IMR-90 (cell line): ENCODE measurements at regions not wholly inside any gene's neighbourhood (a gene's known extent, or its start where the extent isn't known, plus 50 kb on each side); places are given as distances from the start of the nearest gene placed in this dataset.

Experiments used
- ATAC-seq: fragments of 200-7000 bp; cut with Tn5 transposase; 2 replicates; pipeline ENCODE4 v1.9.1; 2020; ENCODE audit warnings: low read depth, mild to moderate bottlenecking, moderate library complexity
- BruUV-seq: library from RNA; stranded (reverse); fragments of 400-500 nt; replicated peaks from 2 replicates; lab custom pipeline; 2021; lab: Mats Ljungman, UMichigan
- CTCF ChIA-PET: fragments of 300-600 bp; formaldehyde crosslinking; extraction: SDS; loops from one replicate; lab custom pipeline; 2021; ENCODE audit warnings: antibody characterized with exemption; lab: Yijun Ruan, JAX
- POLR2A ChIA-PET: fragments of 300-600 bp; sonication (Branson Sonifier 250); formaldehyde crosslinking; loops from one replicate; lab custom pipeline; 2022; ENCODE audit warnings: antibody characterized with exemption; ENCODE audit not compliant: unreplicated experiment; lab: Charles Lee
- DNase-seq: peaks from one replicate; pipeline ENCODE4 v3.0.0; 2013
- H2AFZ ChIP-seq: replicated peaks from 2 replicates; pipeline ENCODE3; 2013; ENCODE audit warnings: low read length, mild to moderate bottlenecking; ENCODE audit not compliant: poor library complexity
- H2AK5ac ChIP-seq: 2 replicates; pipeline ENCODE4 v1.6.1; 2013; ENCODE audit warnings: low read depth, low read length, inconsistent platforms
- H2AK9ac ChIP-seq: replicated peaks from 2 replicates; pipeline ENCODE3; 2013; ENCODE audit warnings: mild to moderate bottlenecking, low read depth, low read length, moderate library complexity; ENCODE audit not compliant: poor library complexity
- H2BK120ac ChIP-seq: 2 replicates; pipeline ENCODE4 v1.6.1; 2013; ENCODE audit warnings: low read depth, low read length, inconsistent platforms
- H2BK15ac ChIP-seq: 3 replicates; pipeline ENCODE4 v1.6.1; 2013; ENCODE audit warnings: low read depth, low read length, inconsistent platforms
- H2BK20ac ChIP-seq: 2 replicates; pipeline ENCODE4 v1.6.1; 2013; ENCODE audit warnings: low read depth, mild to moderate bottlenecking, inconsistent platforms, low read length, moderate library complexity
- H2BK5ac ChIP-seq: 2 replicates; pipeline ENCODE4 v1.6.1; 2013; ENCODE audit warnings: mild to moderate bottlenecking, low read depth, low read length, inconsistent platforms; ENCODE audit not compliant: poor library complexity, severe bottlenecking
- H3K14ac ChIP-seq: replicated peaks from 2 replicates; pipeline ENCODE4 v1.6.1; 2013; ENCODE audit warnings: low read depth, low read length, inconsistent platforms
- H3K18ac ChIP-seq: 2 replicates; pipeline ENCODE4 v1.6.1; 2013; ENCODE audit warnings: low read depth, low read length, control low read depth
- H3K23ac ChIP-seq: 2 replicates; pipeline ENCODE4 v1.6.1; 2013; ENCODE audit warnings: low read depth, low read length, inconsistent platforms
- H3K27ac ChIP-seq: 2 replicates; pipeline ENCODE4 v1.5.1; 2013; ENCODE audit warnings: mild to moderate bottlenecking, control low read depth, low read length; ENCODE audit not compliant: insufficient read depth
- H3K27me3 ChIP-seq: 2 replicates; pipeline ENCODE4 v1.6.1; 2013; ENCODE audit warnings: low read length; ENCODE audit not compliant: control insufficient read depth, insufficient read depth
- H3K36me3 ChIP-seq: 2 replicates; pipeline ENCODE4 v1.6.1; 2013; ENCODE audit warnings: low read length, mixed read lengths; ENCODE audit not compliant: control insufficient read depth, insufficient read depth
- H3K4ac ChIP-seq: 2 replicates; pipeline ENCODE4 v1.6.1; 2013; ENCODE audit warnings: low read depth, low read length, inconsistent platforms
- H3K4me1 ChIP-seq: 2 replicates; pipeline ENCODE4 v1.6.1; 2013; ENCODE audit warnings: low read length, mixed read lengths; ENCODE audit not compliant: control insufficient read depth, insufficient read depth
- H3K4me2 ChIP-seq: 2 replicates; pipeline ENCODE4 v1.6.1; 2013; ENCODE audit warnings: low read depth, mild to moderate bottlenecking, control low read depth, low read length, moderate library complexity
- H3K4me3 ChIP-seq: 2 replicates; pipeline ENCODE4 v1.5.1; 2013; ENCODE audit warnings: low read depth, mild to moderate bottlenecking, control low read depth, low read length, moderate library complexity; ENCODE audit not compliant: insufficient read depth
- H3K56ac ChIP-seq: 2 replicates; pipeline ENCODE4 v1.6.1; 2013; ENCODE audit warnings: low read length, inconsistent platforms; ENCODE audit not compliant: insufficient read depth; ENCODE audit errors: extremely low read depth
- H3K79me1 ChIP-seq, 2 experiments: 2 replicates each; pipeline ENCODE4 v1.6.1; 2013; ENCODE audit warnings: low read length in 2 of 2, inconsistent platforms in 1 of 2, low read depth in 1 of 2
- H3K9ac ChIP-seq: 2 replicates; pipeline ENCODE4 v1.6.1; 2013; ENCODE audit warnings: low read depth, low read length, control low read depth
- H3K9me1 ChIP-seq: 2 replicates; pipeline ENCODE4 v1.6.1; 2013; ENCODE audit warnings: low read length, inconsistent platforms; ENCODE audit not compliant: insufficient read depth
- H3K9me3 ChIP-seq: 2 replicates; pipeline ENCODE4 v1.6.1; 2013; ENCODE audit warnings: low read length; ENCODE audit not compliant: control insufficient read depth, insufficient read depth
- H4K20me1 ChIP-seq: 2 replicates; pipeline ENCODE4 v1.6.1; 2013; ENCODE audit warnings: low read length, inconsistent platforms; ENCODE audit not compliant: insufficient read depth
- H4K5ac ChIP-seq: 2 replicates; pipeline ENCODE4 v1.6.1; 2013; ENCODE audit warnings: mild to moderate bottlenecking, low read depth, low read length, control low read depth
- H4K8ac ChIP-seq, 2 experiments: 2 replicates each; pipeline ENCODE4 v1.6.1; 2013; ENCODE audit warnings: low read depth in 2 of 2, low read length in 2 of 2, control low read depth in 1 of 2, inconsistent platforms in 1 of 2
- H4K91ac ChIP-seq: 2 replicates; pipeline ENCODE4 v1.6.1; 2013; ENCODE audit warnings: low read depth, low read length, inconsistent platforms; ENCODE audit not compliant: insufficient read depth
- BHLHE40 ChIP-seq: fragments of 150-350 bp; IDR thresholded peaks from 2 replicates; pipeline ENCODE4 v1.6.1; 2016; ENCODE audit warnings: mild to moderate bottlenecking, low read depth, low read length
- CEBPB ChIP-seq: IDR thresholded peaks from 2 replicates; pipeline ENCODE4 v1.6.1; 2012; ENCODE audit warnings: low read depth, low read length, improper control_type of control experiment
- CTCF ChIP-seq: conservative IDR thresholded peaks from 2 replicates; pipeline ENCODE4 v1.5.1; 2012; ENCODE audit warnings: mild to moderate bottlenecking, low read depth, low read length, improper control_type of control experiment
- ELK1 ChIP-seq: fragments of 150-350 bp; IDR thresholded peaks from 2 replicates; pipeline ENCODE4 v1.6.1; 2016; ENCODE audit warnings: low read depth, mild to moderate bottlenecking, low read length, moderate library complexity, borderline replicate concordance
- FOS ChIP-seq: fragments of 150-350 bp; IDR thresholded peaks from 2 replicates; pipeline ENCODE4 v1.6.1; 2016; ENCODE audit warnings: low read depth, low read length
- MAZ ChIP-seq: IDR thresholded peaks from 2 replicates; pipeline ENCODE4 v1.6.1; 2012; ENCODE audit warnings: low read depth, mild to moderate bottlenecking, low read length, improper control_type of control experiment, moderate library complexity, borderline replicate concordance
- MXI1 ChIP-seq: IDR thresholded peaks from 2 replicates; pipeline ENCODE4 v1.6.1; 2012; ENCODE audit warnings: low read depth, mild to moderate bottlenecking, low read length, moderate library complexity, borderline replicate concordance
- NFE2L2 ChIP-seq: fragments of 150-350 bp; IDR thresholded peaks from 2 replicates; pipeline ENCODE4 v1.6.1; 2016; ENCODE audit warnings: low read depth, mild to moderate bottlenecking, low read length
- POLR2A ChIP-seq: IDR thresholded peaks from 2 replicates; pipeline ENCODE4 v1.6.1; 2012; ENCODE audit warnings: mild to moderate bottlenecking, low read depth, low read length
- RAD21 ChIP-seq: IDR thresholded peaks from 2 replicates; pipeline ENCODE4 v1.6.1; 2012; ENCODE audit warnings: low read length, improper control_type of control experiment
- RCOR1 ChIP-seq: IDR thresholded peaks from 2 replicates; pipeline ENCODE4 v1.6.1; 2012; ENCODE audit warnings: mild to moderate bottlenecking, low read length, improper control_type of control experiment; ENCODE audit not compliant: insufficient replicate concordance
- RFX5 ChIP-seq: IDR thresholded peaks from 2 replicates; pipeline ENCODE4 v1.8.0; 2012; ENCODE audit warnings: low read depth, mild to moderate bottlenecking, low read length, moderate library complexity
- SMC3 ChIP-seq: fragments of 150-350 bp; IDR thresholded peaks from 2 replicates; pipeline ENCODE4 v1.6.1; 2016; ENCODE audit warnings: low read depth, mild to moderate bottlenecking, antibody characterized with exemption, low read length, moderate library complexity
- USF2 ChIP-seq: fragments of 150-350 bp; IDR thresholded peaks from 2 replicates; pipeline ENCODE4 v1.6.1; 2017; ENCODE audit warnings: mild to moderate bottlenecking, antibody characterized with exemption, low read length, low read depth
- dilution Hi-C: fragments of 300-500 bp; cut with HindIII; formaldehyde crosslinking; loops from one replicate; pipeline ENCODE4 v1.14.3; 2018; ENCODE audit warnings: low sequenced_read_pairs; ENCODE audit not compliant: unreplicated experiment
- in situ Hi-C: fragments of 300-500 bp; cut with MboI; formaldehyde crosslinking; loops from 3 replicates; pipeline ENCODE4 v1.14.3; 2019; ENCODE audit warnings: low sequenced_read_pairs, inconsistent platforms, mixed read lengths
- intact Hi-C: fragments of 100-400 bp; cut with micrococcal nuclease; formaldehyde crosslinking; loops from 2 replicates; pipeline ENCODE4 v1.10.0; 2022

DNA sequence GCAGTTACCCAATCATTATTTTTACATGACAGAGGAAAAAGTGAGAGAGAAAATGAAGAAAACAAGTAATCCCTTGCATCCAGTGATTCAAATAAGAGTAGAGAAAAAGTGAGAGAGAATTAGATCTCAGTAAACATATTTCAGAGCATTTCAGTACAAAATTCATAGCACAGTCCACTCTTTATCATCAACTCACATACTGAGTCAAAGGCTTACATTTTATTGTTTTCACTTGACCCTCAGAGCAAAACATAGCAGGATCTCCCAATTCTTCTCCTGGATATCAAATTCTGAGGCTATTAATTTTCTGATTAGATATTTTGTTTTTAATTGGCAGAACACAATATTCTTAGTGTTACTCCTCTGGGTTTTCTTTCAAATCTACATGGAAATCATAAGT is 1568.3 kb upstream of the PRR20A start:
- Histone ChIP-seq H3K23ac (no peak overlapping the region), H3K4me2 (no peak overlapping the region), H4K91ac (no peak overlapping the region), H3K36me3 (no peaks in the 10 kb centered on the region), H2BK15ac (no peak overlapping the region), H3K27me3 (no peaks in the 10 kb centered on the region), H2AFZ (no peak overlapping the region), H2BK120ac (no peak overlapping the region), H3K56ac (no peak overlapping the region), H3K14ac (no peak overlapping the region), H3K4ac (no peak overlapping the region), H2BK5ac (no peak overlapping the region), H3K79me1 (no peaks in the 10 kb centered on the region), H3K9me1 (no peaks in the 10 kb centered on the region), H2AK5ac (no peak overlapping the region), H3K4me1 (no peaks in the 10 kb centered on the region), H3K18ac (no peak overlapping the region), H3K4me3 (no peak overlapping the region), H4K5ac (no peak overlapping the region), H2BK20ac (no peak overlapping the region), H3K9ac (no peak overlapping the region), H2AK9ac (no peak overlapping the region), H3K27ac (no peak overlapping the region), H4K8ac (no peak overlapping the region), H3K9me3 (peaks cover 4% of the 10 kb centered on the region; the same call in 1 of the 2 replicates), H4K20me1 (no peaks in the 10 kb centered on the region)
- in situ Hi-C loops (no loop called here), intact Hi-C loops (no loop called here), dilution Hi-C loops (no loop called here)
- TF ChIP-seq NFE2L2: no peak
- TF ChIP-seq FOS: no peak
- TF ChIP-seq USF2: no peak
- no peak for TF ChIP-seq POLR2A
- TF ChIP-seq CEBPB: no peak
- no peak for TF ChIP-seq ELK1
- no peak for TF ChIP-seq RAD21
- TF ChIP-seq RCOR1: no peak
- no peak for TF ChIP-seq MAZ
- no peak for TF ChIP-seq CTCF
- TF ChIP-seq MXI1: no peak
- TF ChIP-seq BHLHE40: no peak
- TF ChIP-seq RFX5: no peak
- no peak for TF ChIP-seq SMC3
- no peak for ATAC-seq
- no TSS peak for BruUV-seq
- DNase-seq: no peak
- POLR2A ChIA-PET: no interaction called here
- CTCF ChIA-PET: interaction anchor here (0.7 kb wide), 1 partner anchor 163 kb away, joined by 3 read pairs; no protein-coding TSS in a partner anchor
